ENCODE measurements at regions not wholly inside any gene's neighbourhood (a gene's known extent, or its start where the extent isn't known, plus 50 kb on each side); places are given as distances from the start of the nearest gene placed in this dataset.

DNA sequence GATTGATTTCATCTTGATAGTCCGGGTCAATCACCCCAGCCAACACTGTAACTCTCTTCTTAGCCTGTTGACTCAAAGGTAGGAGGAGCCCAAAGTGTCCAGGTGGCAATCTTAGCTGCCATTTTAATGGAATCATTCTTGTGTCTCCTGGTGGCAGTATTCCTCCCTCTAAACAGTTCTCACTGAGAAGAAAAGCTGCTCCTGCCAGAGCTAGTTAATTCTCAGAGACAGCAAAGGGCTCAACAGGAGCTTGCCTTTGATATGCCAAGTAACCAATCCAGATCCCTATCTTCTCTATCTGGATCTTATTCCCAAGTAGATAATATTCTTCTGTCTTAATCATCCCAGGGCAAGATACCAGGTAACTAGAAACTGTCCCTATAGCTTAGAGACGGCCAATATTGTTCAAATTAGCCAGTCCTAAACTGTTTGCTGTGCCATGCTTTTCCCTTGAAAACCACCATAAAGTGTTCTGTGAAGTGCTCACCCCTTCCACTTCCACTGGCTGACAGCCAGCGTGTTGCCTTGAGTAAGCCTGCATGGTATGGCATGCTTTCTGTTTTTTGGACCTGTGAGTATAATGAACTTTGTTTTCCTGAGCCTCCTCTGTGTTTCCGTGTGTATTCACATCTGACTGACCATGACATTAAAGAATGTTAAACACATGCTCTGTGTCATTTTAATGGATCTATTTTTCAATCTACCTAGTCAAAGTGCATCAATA is 463.7 kb upstream of the SLITRK5 start:
- no peak for TF ChIP-seq POLR2A (IDR thresholded peaks at IDR 0.05; ENCODE audit: insufficient read depth in 1 of 2, low read depth in 2 of 2, low read length in 2 of 2)
- TF ChIP-seq, protein P1, sequence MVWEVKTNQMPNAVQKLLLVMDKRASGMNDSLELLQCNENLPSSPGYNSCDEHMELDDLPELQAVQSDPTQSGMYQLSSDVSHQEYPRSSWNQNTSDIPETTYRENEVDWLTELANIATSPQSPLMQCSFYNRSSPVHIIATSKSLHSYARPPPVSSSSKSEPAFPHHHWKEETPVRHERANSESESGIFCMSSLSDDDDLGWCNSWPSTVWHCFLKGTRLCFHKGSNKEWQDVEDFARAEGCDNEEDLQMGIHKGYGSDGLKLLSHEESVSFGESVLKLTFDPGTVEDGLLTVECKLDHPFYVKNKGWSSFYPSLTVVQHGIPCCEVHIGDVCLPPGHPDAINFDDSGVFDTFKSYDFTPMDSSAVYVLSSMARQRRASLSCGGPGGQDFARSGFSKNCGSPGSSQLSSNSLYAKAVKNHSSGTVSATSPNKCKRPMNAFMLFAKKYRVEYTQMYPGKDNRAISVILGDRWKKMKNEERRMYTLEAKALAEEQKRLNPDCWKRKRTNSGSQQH (CRISPR knock-in tag; IDR thresholded peaks at IDR 0.05; ENCODE audit: low read depth): no peak
- TF ChIP-seq, protein P2, sequence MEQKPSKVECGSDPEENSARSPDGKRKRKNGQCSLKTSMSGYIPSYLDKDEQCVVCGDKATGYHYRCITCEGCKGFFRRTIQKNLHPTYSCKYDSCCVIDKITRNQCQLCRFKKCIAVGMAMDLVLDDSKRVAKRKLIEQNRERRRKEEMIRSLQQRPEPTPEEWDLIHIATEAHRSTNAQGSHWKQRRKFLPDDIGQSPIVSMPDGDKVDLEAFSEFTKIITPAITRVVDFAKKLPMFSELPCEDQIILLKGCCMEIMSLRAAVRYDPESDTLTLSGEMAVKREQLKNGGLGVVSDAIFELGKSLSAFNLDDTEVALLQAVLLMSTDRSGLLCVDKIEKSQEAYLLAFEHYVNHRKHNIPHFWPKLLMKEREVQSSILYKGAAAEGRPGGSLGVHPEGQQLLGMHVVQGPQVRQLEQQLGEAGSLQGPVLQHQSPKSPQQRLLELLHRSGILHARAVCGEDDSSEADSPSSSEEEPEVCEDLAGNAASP (CRISPR knock-in tag; IDR thresholded peaks at IDR 0.05; ENCODE audit: borderline replicate concordance): no peak
- no peak for TF ChIP-seq ZNF337 (CRISPR knock-in tag; IDR thresholded peaks at IDR 0.05; ENCODE audit: borderline replicate concordance, low read depth)

All from HepG2 (cell line).